HG02840 (cell line): ENCODE measurements at regions not wholly inside any gene's neighbourhood (a gene's known extent, or its start where the extent isn't known, plus 50 kb on each side); places are given as distances from the start of the nearest gene placed in this dataset.

Experiments used
- ATAC-seq: cut with Tn5 transposase; IDR thresholded peaks from one replicate; pipeline ENCODE4 v1.9.1; 2021; ENCODE audit warnings: mild to moderate bottlenecking, moderate library complexity, moderate number of reproducible peaks; ENCODE audit not compliant: unreplicated experiment, low FRiP score

- no peak for ATAC-seq
Observed at GRCh38 chr17:34098699-34099098, 156.4 kb upstream of the CCL2 start.

- ATAC-seq: no peak
Observed at GRCh38 chr17:34099859-34100515, 155.1 kb upstream of the CCL2 start.

GRCh38 chr17:34107019-34107418 is 148.1 kb upstream of the CCL2 start:
- no peak for ATAC-seq

GRCh38 chr17:34110315-34110714 is 144.8 kb upstream of the CCL2 start:
- no peak for ATAC-seq

- ATAC-seq: no peak
Observed at GRCh38 chr17:34113089-34113488, 142.0 kb upstream of the CCL2 start.

- no peak for ATAC-seq
Observed at GRCh38 chr17:34114174-34114573, 140.9 kb upstream of the CCL2 start.

GRCh38 chr17:34116306-34116705 is 138.8 kb upstream of the CCL2 start:
- ATAC-seq: no peak

- no peak for ATAC-seq
Observed at GRCh38 chr17:34117332-34117731, 137.8 kb upstream of the CCL2 start.

GRCh38 chr17:34117811-34118210 is 137.3 kb upstream of the CCL2 start:
- ATAC-seq: no peak

GRCh38 chr17:34118564-34118963 is 136.5 kb upstream of the CCL2 start:
- ATAC-seq: no peak

GRCh38 chr17:34121311-34121710 is 133.8 kb upstream of the CCL2 start:
- no peak for ATAC-seq

- no peak for ATAC-seq
Observed at GRCh38 chr17:34122515-34122914, 132.6 kb upstream of the CCL2 start.

GRCh38 chr17:34125010-34125409 is 130.1 kb upstream of the CCL2 start:
- no peak for ATAC-seq

- ATAC-seq: no peak
Observed at GRCh38 chr17:34125921-34126320, 129.2 kb upstream of the CCL2 start.

- no peak for ATAC-seq
Observed at GRCh38 chr17:34126496-34126895, 128.6 kb upstream of the CCL2 start.

GRCh38 chr17:34126965-34127364 is 128.1 kb upstream of the CCL2 start:
- ATAC-seq: no peak

- no peak for ATAC-seq
Observed at GRCh38 chr17:34130544-34130943, 124.5 kb upstream of the CCL2 start.

GRCh38 chr17:34131386-34131785 is 123.7 kb upstream of the CCL2 start:
- no peak for ATAC-seq

- no peak for ATAC-seq
Observed at GRCh38 chr17:34133350-34133749, 121.7 kb upstream of the CCL2 start.

- ATAC-seq: no peak
Observed at GRCh38 chr17:34135841-34136240, 119.2 kb upstream of the CCL2 start.

GRCh38 chr17:34140006-34140405 is 115.1 kb upstream of the CCL2 start:
- ATAC-seq: no peak

GRCh38 chr17:34141590-34141989 is 113.5 kb upstream of the CCL2 start:
- ATAC-seq: no peak

- ATAC-seq: no peak
Observed at GRCh38 chr17:34143430-34143829, 111.7 kb upstream of the CCL2 start.
